ENCODE measurements at regions not wholly inside any gene's neighbourhood (a gene's known extent, or its start where the extent isn't known, plus 50 kb on each side); places are given as distances from the start of the nearest gene placed in this dataset.

DNA sequence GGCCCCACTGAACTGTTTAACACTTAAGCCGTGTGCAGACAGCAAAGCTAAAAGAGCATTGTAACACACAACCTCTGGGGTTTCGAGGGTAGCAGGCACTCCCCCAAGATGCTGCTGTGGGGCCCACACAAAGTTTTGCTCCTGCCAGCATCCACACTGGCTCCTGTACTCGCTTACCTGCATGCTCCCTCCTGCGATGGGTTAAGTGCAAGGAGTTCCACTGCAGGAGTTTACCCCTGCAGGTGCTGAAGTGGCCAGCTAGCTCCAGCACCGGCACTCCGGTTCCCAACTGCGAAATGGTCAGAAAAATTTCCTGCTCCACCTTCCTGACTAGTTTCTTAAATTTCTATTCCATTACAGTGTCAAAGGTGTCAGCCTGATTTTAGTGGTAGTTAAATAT, 443.5 kb downstream of the PCDH10 start (continued):
- TF ChIP-seq, protein P1, sequence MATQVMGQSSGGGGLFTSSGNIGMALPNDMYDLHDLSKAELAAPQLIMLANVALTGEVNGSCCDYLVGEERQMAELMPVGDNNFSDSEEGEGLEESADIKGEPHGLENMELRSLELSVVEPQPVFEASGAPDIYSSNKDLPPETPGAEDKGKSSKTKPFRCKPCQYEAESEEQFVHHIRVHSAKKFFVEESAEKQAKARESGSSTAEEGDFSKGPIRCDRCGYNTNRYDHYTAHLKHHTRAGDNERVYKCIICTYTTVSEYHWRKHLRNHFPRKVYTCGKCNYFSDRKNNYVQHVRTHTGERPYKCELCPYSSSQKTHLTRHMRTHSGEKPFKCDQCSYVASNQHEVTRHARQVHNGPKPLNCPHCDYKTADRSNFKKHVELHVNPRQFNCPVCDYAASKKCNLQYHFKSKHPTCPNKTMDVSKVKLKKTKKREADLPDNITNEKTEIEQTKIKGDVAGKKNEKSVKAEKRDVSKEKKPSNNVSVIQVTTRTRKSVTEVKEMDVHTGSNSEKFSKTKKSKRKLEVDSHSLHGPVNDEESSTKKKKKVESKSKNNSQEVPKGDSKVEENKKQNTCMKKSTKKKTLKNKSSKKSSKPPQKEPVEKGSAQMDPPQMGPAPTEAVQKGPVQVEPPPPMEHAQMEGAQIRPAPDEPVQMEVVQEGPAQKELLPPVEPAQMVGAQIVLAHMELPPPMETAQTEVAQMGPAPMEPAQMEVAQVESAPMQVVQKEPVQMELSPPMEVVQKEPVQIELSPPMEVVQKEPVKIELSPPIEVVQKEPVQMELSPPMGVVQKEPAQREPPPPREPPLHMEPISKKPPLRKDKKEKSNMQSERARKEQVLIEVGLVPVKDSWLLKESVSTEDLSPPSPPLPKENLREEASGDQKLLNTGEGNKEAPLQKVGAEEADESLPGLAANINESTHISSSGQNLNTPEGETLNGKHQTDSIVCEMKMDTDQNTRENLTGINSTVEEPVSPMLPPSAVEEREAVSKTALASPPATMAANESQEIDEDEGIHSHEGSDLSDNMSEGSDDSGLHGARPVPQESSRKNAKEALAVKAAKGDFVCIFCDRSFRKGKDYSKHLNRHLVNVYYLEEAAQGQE (IDR thresholded peaks at IDR 0.05) = no peak

DNA sequence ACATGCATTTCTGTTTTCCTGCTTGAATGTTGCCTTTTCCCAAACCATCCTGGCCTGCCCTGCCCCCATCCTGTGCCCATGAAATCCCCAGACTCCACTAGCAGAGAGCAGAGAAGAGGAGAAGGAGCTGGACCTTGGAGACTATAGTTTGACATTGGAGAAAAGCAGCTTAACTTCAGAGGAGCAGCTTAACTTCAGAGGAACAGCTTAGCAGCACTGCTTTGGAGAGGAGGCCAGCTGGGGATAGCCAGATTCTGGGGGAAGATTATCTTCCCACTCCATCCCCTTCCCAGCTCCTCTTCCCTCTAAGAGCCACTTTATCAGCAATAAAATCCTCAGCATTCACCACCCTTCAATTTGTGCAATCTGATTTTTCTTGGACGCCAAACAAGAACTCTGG, 443.0 kb downstream of the PCDH10 start:
- 61% methylated on average over 1 of the region's 1 CpG for WGBS
- Histone ChIP-seq H3K9me3 (ENCODE audit: control insufficient read depth in 4 of 4, low read length in 3 of 4) (no peaks in the 10 kb centered on the region), H3K27me3 (ENCODE audit: control insufficient read depth in 4 of 4, insufficient read depth in 4 of 4, low read length in 3 of 4) (no peaks in the 10 kb centered on the region), H3K4me3 (ENCODE audit: low read depth in 1 of 3, low read length in 3 of 3) (no peak overlapping the region), H3K9ac (ENCODE audit: low read depth in 1 of 2, low read length in 2 of 2) (no peak overlapping the region), H3K4me1 (ENCODE audit: control insufficient read depth in 4 of 4, insufficient read depth in 4 of 4, low read length in 3 of 4) (no peaks in the 10 kb centered on the region), H3K27ac (ENCODE audit: low read depth in 1 of 2, low read length in 2 of 2) (no peak overlapping the region), H3K36me3 (ENCODE audit: control insufficient read depth in 4 of 4, insufficient read depth in 3 of 4, low read depth in 1 of 4, low read length in 3 of 4) (no peaks in the 10 kb centered on the region)
- DNase-seq (ENCODE audit: low spot score) = no peak
- TF ChIP-seq, protein P2, sequence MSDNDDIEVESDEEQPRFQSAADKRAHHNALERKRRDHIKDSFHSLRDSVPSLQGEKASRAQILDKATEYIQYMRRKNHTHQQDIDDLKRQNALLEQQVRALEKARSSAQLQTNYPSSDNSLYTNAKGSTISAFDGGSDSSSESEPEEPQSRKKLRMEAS (IDR thresholded peaks at IDR 0.05) = no peak
- TF ChIP-seq NR2F2 (IDR thresholded peaks at IDR 0.05) (no peak), FOXA2 (IDR thresholded peaks at IDR 0.05) (no peak), FOXA1 (IDR thresholded peaks at IDR 0.05) (no peak), HNF4A (conservative IDR thresholded peaks at IDR 0.05) (no peak), EGR1 (IDR thresholded peaks at IDR 0.05; ENCODE audit: low read depth in 2 of 2) (no peak), TAF1 (conservative IDR thresholded peaks at IDR 0.05) (no peak), YY1 (IDR thresholded peaks at IDR 0.05) (no peak)
- TF ChIP-seq, protein P3, sequence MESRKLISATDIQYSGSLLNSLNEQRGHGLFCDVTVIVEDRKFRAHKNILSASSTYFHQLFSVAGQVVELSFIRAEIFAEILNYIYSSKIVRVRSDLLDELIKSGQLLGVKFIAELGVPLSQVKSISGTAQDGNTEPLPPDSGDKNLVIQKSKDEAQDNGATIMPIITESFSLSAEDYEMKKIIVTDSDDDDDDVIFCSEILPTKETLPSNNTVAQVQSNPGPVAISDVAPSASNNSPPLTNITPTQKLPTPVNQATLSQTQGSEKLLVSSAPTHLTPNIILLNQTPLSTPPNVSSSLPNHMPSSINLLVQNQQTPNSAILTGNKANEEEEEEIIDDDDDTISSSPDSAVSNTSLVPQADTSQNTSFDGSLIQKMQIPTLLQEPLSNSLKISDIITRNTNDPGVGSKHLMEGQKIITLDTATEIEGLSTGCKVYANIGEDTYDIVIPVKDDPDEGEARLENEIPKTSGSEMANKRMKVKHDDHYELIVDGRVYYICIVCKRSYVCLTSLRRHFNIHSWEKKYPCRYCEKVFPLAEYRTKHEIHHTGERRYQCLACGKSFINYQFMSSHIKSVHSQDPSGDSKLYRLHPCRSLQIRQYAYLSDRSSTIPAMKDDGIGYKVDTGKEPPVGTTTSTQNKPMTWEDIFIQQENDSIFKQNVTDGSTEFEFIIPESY (IDR thresholded peaks at IDR 0.05) = no peak
- TF ChIP-seq, protein P4, sequence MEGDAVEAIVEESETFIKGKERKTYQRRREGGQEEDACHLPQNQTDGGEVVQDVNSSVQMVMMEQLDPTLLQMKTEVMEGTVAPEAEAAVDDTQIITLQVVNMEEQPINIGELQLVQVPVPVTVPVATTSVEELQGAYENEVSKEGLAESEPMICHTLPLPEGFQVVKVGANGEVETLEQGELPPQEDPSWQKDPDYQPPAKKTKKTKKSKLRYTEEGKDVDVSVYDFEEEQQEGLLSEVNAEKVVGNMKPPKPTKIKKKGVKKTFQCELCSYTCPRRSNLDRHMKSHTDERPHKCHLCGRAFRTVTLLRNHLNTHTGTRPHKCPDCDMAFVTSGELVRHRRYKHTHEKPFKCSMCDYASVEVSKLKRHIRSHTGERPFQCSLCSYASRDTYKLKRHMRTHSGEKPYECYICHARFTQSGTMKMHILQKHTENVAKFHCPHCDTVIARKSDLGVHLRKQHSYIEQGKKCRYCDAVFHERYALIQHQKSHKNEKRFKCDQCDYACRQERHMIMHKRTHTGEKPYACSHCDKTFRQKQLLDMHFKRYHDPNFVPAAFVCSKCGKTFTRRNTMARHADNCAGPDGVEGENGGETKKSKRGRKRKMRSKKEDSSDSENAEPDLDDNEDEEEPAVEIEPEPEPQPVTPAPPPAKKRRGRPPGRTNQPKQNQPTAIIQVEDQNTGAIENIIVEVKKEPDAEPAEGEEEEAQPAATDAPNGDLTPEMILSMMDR (IDR thresholded peaks at IDR 0.05; ENCODE audit: low read depth, low read length, missing input control) = no peak
- TF ChIP-seq, protein P1 (IDR thresholded peaks at IDR 0.05) = no peak
